ENCODE measurements at regions not wholly inside any gene's neighbourhood (a gene's known extent, or its start where the extent isn't known, plus 50 kb on each side); places are given as distances from the start of the nearest gene placed in this dataset.

DNA sequence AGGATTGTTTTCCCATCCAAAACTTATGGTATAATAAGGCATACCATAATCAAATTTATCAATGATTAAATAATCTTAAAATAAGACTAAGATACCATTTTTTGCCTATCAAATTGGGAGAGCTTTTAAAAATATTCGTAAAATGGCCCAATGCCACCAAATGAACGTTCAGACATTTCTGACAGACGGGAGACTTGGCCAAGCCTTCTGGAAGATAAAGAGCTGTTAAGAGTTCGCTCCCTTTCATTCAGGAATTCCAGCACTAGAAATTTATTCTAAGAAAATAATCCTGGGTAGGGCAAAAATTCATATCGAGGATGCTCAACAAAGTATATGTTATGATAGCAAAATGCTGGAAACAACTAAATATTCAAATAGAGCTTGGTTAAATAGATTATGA is 85.6 kb upstream of the NEO1 start:
- no peak for DNase-seq (ENCODE audit: low read depth)

DNA sequence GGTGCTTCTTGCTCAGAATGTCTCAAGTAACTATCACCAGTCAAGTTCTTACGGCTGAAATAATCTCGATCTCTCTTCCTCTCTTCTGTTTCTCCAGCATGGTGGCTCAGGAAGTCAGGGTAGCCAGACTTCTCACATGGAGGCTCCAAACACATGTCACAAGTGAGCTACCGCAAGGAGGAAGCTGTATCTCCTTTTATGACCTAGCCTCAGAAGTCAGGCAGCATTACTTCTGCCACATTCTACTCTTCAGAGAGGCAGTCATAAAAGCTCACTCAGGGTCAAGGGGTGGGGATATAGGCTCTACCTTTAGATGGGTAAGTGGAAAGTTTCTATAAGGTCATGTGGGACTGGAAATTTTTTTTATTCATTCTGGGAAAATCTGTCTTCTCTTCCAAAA is 86.6 kb upstream of the NEO1 start:
- DNase-seq (ENCODE audit: low read depth), result no peak

DNA sequence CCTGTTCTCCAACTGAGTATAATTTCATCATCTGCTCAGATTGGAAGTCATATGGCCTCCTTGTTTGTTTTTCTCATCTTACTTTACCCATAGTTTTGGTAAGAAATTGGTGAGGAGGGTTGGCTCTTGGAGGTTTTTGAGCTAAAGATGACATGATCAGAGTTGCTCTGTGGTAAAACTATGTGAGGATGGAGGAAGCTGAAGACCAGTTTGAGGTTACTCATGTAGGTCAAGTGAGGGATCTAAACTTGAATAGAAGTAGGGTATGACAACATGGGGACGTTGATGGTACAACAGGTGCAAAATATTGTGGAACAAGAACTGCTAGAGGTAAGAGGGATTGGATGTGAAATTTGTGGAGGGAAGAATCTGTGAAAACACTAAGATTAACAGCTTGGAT is 87.7 kb upstream of the NEO1 start:
- no peak for DNase-seq (ENCODE audit: low read depth)

DNA sequence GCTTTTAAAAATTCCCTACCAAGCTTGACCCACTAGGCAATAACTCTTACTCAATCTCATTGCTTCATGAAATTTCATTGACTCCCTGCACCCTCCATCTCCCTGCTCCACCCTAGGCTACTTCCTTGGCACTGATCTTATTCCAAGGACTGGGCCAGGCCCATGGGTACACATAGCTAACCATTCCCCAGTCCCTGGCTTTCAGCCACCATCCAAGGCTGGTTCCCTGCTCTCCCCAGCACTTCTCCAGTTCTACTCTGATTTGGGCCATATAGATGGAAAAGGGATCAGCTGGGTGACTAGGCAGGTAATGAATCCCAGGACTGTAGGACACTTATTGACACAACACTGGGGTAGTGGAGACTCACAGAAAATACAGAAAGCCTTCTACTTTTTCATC is 88.1 kb upstream of the NEO1 start:
- no peak for DNase-seq (ENCODE audit: low read depth)

DNA sequence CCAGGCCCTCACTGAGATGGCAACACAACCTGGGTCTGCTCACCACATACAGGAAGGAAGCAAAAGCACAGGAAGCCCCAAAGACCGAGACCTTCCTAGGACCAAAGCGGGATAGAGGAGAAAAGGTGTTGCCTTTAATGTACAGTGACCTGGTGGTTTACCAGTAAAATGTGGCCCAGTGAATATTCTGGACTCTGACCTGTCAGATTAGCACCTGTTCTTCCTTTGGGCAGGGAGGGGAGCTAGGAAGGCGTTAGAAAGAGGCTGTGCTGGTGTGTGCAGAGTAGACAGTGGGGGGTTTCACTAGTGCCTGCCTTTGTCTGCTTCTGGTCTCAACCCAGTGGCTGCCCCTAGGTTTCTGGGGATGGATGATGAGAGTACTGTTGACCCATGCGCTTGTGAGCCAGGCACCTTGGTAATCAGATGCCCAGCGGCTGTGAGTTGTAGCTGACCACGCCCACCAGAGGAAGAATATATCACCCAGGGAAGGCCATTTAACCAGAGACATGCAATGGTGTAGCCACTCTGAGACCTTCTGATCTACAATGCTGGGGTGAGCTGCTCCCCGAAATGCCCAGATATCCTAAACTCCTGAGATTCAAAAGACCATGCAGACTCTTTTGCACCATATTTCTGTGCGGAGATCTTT is 90.1 kb upstream of the NEO1 start:
- no peak for DNase-seq (ENCODE audit: low read depth)

DNA sequence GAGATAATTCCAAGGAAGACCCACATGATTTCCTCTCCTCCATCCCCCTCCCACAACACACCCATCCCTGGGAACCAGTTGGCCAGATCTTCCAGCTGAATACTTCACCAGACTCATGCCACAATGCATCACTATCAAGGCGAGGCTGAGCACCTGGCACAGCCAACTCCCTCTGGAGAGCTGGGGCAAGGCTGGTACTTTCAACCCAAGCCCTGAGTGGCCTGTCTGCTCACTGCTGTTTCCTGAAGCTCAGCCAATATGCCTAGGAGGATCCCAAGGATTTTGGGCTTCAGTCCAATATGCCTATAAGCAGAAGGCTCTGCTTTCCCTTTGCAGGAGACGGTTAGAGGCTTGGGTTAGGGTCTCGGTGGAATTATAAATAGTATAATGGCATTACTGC is 90.9 kb upstream of the NEO1 start:
- no peak for DNase-seq (ENCODE audit: low read depth)

DNA sequence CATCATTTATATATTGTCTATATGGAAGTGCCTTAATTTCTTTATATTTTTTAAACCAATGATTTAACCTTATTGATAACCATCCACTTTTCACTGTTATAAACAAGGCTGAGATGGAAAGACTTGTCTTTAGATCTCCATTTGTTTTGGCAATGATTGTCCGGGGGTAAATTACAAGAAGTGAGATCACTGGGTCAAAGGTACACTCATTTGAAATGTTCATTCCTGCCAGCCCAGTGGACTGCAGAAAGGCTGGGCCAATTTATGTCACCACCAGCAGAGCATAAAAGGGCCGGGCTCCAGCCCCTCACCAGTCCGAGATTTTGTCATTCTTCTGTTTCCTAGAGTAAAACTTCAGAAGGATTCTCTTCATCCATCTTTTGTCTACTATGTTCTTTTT is 93.6 kb upstream of the NEO1 start:
- no peak for DNase-seq (ENCODE audit: low read depth)

DNA sequence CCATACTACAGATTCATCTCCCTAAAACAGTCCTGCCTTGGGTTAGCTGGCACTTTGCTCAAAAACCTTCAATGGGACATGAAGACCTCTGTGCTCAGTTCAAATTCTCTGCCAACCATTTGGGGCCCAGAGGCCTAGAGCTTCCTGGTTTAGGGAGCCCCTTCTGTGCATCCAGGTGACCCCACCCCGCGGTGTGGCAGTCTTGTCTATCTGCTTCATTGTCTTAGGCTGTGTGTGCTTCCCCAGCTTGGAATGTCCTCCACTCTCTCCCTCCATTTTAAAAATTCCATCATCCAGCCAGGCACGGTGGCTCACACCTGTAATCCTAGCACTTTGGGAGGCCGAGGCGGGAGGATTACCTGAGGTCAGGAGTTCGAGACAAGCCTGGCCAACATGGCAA is 99.0 kb upstream of the NEO1 start:
- no peak for DNase-seq (ENCODE audit: low read depth)

DNA sequence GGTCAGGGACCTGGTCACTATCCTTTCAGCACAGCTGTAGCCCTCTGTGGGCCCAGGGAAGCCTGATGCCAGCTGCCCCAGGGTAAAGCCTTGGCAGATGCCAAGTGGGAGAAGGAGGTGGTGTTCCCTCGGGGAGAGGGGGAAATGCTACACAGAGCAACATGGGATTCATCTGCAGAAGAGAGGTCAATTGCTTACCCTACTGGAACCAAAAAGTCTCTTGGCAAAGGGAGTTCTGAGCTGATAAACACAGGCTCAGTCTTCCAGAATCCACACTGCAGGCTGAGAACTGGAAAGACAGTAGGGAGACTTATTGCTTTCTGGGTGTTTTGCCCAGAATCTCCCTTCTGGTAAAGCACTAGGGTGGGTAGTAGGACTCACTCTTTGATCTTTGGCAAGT is 100.1 kb upstream of the NEO1 start:
- no peak for DNase-seq (ENCODE audit: low read depth)

DNA sequence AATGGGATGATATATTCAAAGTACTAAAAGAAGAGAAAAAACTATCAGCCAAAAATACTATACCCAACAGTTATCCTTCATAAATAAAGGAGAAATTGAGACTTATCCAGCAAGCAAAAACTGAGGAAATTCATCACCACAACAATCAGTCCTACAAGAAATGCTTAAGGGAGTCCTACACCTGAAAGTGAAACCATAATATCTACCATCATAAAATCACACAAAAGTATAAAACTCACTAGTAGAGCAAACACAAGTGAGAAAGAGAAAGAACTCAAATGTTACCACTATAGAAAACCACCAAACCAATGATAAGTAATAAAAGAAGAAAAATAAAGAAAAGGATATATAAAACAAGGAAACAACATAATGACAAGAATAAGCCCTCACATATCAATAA is 103.6 kb upstream of the NEO1 start:
- no peak for DNase-seq (ENCODE audit: low read depth)

DNA sequence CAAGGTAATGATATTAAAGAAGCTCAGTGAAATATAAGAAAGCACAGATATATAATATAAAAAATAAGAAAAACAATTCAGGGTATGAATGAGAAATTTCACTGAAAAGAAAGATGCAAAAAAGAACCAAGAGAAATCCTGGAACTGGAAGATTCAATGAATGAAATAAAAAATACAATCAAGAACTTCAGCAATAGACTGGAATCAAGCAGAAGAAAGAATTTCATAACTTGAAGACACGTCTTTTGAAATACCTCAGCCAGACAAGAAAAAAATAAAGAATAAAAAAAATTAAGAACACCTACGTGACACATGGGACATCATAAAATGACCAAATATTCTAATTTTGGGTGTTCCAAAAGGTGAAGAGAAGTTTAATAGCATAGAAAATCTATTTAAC is 104.6 kb upstream of the NEO1 start:
- no peak for DNase-seq (ENCODE audit: low read depth)

DNA sequence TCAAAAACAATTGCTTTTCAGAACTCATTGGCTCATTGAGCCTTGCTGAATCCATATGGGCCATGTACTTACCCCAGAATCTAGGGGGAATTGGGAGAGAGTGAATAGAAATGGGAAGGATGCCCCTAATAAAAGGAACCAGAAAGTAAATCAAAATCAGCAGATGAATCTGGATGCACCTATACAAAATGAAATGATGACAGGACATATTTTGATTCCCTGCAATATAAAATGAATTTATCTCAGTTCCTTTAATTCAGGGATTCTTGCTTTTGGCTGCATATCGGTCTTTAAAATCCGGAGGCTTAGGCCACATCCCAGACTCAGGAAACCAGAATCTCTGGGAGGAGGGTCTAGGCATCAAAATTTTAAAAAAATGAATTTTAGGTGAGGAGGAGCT is 107.7 kb upstream of the NEO1 start:
- DNase-seq (ENCODE audit: low read depth), result no peak

DNA sequence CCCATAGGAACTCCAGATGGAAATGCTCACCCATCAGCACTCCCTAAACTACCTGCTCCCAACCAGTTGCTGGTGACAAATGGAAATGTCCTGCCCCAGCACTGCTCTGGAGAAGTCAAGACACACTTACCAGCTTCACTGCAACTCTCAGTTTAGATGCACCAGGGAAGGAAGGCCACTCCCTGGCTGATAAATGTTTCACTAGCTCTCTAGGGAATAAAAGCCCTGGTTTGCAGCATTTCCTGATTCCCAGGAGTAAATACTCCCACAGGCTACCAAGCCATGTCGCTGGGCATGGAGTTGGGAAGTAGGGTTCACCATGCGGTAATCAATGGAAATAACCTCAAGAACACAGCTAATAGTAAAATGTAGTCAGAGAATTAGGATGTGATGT is 112.0 kb upstream of the NEO1 start:
- DNase-seq (ENCODE audit: low read depth), result no peak

DNA sequence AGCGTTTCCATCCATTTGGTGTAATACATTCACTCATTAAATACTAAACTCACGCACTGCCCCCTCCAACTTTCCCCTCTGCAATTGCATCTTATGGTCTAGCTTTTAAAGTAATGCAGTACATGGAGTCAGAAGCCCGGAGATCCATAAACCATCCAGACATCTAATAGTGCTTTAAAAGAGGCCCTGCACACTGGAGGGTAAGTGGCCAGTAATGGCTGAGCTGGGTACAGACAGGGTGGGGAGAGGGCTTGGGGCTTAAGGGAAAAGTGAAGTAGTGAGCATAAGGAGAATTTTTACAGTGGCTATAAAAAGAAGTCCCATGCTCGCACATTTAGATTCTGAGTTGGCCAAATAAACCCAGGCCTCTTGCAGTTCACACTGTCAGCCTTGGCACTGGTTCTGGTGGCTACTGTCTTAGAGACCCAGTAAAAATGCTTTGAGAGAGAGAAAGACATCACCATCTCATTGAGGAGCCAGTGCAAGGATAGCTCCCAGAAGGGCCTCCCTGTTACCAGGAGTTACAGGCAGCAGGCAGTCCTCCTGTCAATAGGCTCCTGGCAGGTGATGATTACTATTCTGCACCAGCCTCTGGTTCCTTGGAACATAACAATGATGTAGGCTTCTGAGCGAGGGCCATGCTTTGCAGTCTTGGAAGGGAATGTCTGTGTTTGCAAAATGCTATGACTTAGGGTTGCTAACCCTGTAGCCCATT is 112.6 kb upstream of the NEO1 start:
- no peak for DNase-seq (ENCODE audit: low read depth)

DNA sequence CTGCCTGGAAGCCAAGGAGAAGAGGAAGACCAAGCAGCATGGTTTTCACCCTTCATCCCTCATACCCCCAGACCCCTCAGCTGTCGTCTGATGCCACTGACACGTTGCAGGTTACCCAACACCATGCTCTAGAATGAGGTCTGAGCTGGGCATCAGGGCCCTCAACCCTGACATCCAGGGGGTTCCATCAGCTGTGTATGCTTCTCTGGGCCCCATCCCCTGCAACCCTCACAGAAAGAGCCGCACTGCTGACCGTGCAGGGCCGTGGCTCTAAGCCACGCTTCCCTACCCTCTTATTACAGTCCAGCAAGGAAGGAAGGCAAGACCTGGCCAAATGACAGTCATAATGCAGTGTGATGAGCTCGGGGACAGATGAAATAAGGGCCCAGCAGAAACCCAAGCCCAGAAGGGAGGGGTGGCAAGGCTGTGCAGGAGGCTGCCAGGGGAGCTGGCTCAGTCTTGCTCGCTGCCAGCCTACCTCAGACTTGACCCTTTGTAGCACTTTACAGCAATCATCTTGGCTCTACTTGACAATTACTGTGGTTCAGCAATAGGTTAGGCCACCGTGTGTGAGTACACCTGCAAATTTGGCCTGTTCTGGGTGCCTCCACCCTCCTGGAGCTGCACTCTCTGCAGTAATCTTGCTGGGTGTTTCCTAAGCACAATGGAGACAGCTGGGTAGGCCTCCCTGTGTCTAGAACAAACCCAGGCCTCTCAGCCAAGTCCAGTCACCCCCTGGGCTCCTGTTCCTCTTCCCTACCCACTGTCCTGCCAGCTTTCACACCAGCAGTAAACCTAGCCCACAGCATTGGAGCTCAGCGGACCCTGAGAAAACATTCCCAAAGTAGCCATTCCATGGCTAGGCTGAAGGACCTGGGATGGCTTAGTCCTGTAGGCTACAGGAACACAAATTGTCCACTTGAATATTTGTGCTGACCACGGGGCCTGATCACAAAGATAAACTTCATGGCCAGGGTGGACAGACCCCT is 115.3 kb upstream of the NEO1 start:
- no peak for DNase-seq (ENCODE audit: low read depth)

DNA sequence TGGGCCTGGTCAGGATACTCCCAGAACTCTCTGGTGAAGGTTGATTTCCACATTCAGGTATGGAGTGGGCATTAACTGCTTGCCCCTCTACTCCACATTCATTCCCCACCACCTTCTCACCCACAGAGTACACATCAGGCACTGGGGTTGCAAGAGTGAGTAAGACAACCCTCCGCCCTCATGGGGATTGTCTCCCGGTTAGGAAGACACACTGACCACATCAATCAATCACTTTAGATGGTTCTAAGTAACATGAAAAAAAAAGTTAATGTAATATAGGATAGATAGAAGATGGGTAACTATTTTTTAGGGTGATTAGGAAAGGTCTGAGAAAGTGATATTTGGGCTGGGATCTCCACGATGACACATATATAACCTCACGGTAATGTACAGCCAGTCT is 116.0 kb upstream of the NEO1 start:
- no peak for DNase-seq (ENCODE audit: low read depth)

DNA sequence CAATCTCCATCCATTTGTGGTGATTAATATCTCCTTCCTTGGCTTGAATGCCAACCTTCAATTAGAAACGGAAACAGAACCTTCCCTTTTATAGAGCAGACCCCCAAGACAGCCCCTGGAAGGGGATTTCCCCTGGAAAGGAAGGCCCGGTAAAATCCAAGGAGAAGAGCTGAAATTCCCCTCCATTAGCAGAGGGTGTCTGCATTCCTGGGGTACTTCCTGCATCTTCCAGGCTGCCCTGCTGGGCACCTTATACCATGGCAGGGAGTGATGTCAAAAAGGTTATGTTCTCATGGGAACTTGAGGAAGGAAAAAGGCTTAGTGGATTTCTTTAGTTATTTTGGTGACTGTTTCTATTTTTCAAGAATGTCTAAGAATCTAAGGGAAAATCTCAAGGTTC is 116.7 kb upstream of the NEO1 start:
- no peak for DNase-seq (ENCODE audit: low read depth)

DNA sequence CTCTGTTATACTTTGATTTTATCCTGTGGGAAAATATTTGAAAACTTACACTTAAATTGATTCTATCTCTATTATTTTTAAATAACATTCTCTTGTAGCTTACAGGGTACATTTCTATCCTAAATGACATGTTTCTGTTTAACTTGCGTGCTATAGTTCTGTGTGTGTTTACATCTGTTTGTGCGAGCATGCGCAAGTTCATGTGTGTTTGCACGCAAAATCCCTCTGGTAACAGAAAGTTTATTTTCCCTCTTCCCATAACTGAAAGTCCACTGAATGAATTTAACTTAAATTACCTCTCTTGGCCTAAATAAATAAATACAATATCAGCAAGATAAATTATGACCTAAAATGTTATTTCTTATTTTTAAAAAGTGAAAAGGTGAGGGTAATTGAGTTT is 117.3 kb upstream of the NEO1 start:
- no peak for DNase-seq (ENCODE audit: low read depth)

DNA sequence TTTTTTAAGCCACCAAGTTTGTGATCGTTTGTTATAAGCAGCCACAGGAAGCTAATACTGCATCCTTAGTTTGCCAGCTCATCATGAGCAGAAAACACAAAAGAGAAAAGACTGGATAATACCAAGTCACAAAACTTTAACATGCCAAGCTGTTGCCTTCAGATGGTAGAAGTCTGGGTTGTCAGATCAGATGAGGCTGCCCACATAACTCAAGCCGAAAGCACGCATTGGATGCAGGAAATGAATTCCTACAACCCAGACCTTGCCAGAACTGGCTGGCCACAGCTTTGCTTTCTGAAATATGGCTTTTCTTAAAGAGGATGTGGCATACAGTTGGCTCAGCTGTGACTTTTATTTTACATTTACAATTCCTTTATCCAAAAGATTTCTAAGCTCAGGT is 118.3 kb upstream of the NEO1 start:
- no peak for DNase-seq (ENCODE audit: low read depth)

DNA sequence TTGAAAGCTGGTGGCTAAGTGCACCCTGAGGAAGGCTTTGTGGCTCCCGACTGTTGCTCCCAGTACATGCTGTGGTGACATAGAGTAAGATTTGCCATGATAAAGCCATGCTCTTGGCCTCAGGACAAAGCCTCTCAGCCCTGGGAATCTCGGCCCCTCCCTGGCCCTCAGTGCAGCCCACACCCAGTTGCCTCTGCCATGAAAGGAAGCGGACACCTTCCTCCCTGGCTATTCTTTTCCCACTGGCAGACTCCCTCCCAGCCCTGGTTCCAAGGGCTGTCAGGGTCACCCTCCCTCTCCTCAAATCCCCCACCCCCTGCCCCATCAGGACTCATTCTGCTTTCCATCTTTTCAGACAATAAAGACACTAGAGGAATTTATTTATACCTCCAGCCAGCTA is 119.8 kb upstream of the NEO1 start:
- no peak for DNase-seq (ENCODE audit: low read depth)

DNA sequence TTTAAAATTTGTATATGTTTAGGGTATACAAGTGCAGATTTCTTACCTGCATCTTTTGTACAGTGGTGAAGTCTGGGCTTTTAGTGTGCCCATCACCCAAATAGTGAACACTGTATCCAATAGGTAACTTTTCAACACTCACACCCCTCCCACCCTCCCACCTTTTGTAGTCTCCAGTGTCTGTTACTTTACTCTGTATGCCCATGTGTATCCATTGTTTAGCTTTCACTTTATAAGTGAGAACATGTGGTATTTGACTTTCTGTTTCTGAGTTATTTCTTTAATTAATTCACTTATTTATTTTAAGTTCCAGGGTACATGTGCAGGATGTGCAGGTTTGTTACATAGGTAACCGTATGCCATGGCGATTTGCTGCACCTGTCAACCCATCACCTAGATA is 124.8 kb upstream of the NEO1 start:
- DNase-seq (ENCODE audit: low read depth), result no peak

DNA sequence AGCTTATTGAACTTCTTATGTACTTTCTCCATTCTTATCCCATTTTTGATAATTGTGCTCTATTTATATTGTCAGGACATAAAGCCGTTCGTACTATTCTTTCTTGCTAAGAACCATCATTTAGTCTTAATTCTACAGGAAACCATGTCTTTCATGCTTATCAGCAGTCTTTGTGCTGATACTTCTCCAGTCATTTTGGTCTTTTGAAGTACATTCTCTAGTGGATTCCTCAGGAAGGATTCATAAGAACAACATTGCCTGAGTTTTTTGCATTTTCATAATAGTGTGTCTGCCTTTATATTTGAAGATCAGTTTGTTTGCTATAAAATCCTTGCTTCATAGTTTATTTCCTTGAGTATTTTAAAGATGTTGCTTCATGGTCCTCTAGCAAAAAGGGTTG is 126.6 kb upstream of the NEO1 start:
- DNase-seq (ENCODE audit: low read depth), result no peak

DNA sequence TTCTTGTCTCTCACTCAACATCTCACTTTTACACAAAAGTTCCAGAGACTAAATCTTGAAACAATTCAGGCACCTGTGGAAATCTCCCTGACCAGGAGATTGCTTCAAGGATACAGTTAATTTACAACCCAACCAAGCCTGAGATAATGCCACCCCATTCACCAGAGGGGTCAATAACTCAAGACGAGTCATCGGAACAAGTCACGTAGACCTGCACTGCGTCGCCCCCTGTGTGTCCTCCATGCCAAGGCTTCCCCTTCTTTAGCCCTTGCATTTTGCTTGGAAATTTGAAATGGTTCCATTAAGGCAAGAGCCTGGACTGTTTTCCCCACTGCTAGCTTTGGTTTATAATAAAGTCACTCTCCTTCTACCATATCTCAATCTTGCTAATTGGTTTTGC is 129.0 kb upstream of the NEO1 start:
- DNase-seq (ENCODE audit: low read depth), result no peak
